OCI-LY7 (cell line): ENCODE measurements at regions not wholly inside any gene's neighbourhood (a gene's known extent, or its start where the extent isn't known, plus 50 kb on each side); places are given as distances from the start of the nearest gene placed in this dataset.

Experiments
- BruUV-seq: library from RNA; stranded (reverse); fragments of 400-500 nt; replicated peaks from 2 replicates; lab custom pipeline; 2021; lab: Mats Ljungman, UMichigan
- CTCF ChIA-PET: fragments of 300-600 bp; sonication (Branson Sonifier 250); formaldehyde crosslinking; loops from one replicate; lab custom pipeline; 2022; ENCODE audit warnings: antibody characterized with exemption; ENCODE audit not compliant: unreplicated experiment; lab: Charles Lee
- POLR2A ChIA-PET: fragments of 300-600 bp; sonication (Branson Sonifier 250); formaldehyde crosslinking; loops from one replicate; lab custom pipeline; 2022; ENCODE audit warnings: antibody characterized with exemption; lab: Charles Lee
- DNase-seq: peaks from one replicate; pipeline ENCODE4 v3.0.0-alpha.2; 2015; ENCODE audit warnings: low spot score
- H2AFZ ChIP-seq: fragments of 200-600 bp; sonication (generic), shearing (Covaris generic); 2 replicates; pipeline ENCODE4 v1.6.1; 2014; ENCODE audit warnings: mild to moderate bottlenecking, antibody characterized with exemption, low read length, moderate library complexity
- H3K27ac ChIP-seq: fragments of 200-600 bp; sonication (generic); 2 replicates; pipeline ENCODE4 v1.5.1; 2014; ENCODE audit warnings: mixed run types, low read depth, mild to moderate bottlenecking, moderate library complexity, low read length, inconsistent platforms; ENCODE audit not compliant: poor library complexity, severe bottlenecking
- H3K36me3 ChIP-seq: fragments of 200-600 bp; sonication (generic); 2 replicates; pipeline ENCODE4 v1.6.1; 2014; ENCODE audit warnings: mild to moderate bottlenecking, antibody characterized with exemption, low read length, moderate library complexity, mixed read lengths; ENCODE audit not compliant: insufficient read depth
- H3K4me1 ChIP-seq: fragments of 200-600 bp; sonication (generic); 2 replicates; pipeline ENCODE4 v1.5.1; 2014; ENCODE audit warnings: mild to moderate bottlenecking, low read length; ENCODE audit not compliant: insufficient read depth, poor library complexity, severe bottlenecking
- H3K4me2 ChIP-seq: fragments of 200-600 bp; sonication (generic); 2 replicates; pipeline ENCODE4 v1.6.1; 2014; ENCODE audit warnings: mild to moderate bottlenecking, low read length
- H3K4me3 ChIP-seq: fragments of 200-600 bp; sonication (generic); 2 replicates; pipeline ENCODE4 v1.5.1; 2014; ENCODE audit warnings: mild to moderate bottlenecking, low read depth, low read length; ENCODE audit not compliant: poor library complexity, severe bottlenecking
- H3K79me2 ChIP-seq: fragments of 200-600 bp; sonication (generic); 2 replicates; pipeline ENCODE4 v1.6.1; 2016; ENCODE audit warnings: low read depth, mild to moderate bottlenecking, low read length, moderate library complexity, mixed read lengths; ENCODE audit not compliant: insufficient read depth
- H3K9me2 ChIP-seq: fragments of 200-600 bp; sonication (generic); 2 replicates; pipeline ENCODE4 v1.6.1; 2016; ENCODE audit warnings: mild to moderate bottlenecking, low read length, mixed read lengths; ENCODE audit not compliant: insufficient read depth
- H3K9me3 ChIP-seq: fragments of 200-600 bp; sonication (generic); 2 replicates; pipeline ENCODE4 v1.6.1; 2014; ENCODE audit warnings: mild to moderate bottlenecking, mixed run types, low read length, mixed read lengths
- H4K20me1 ChIP-seq: fragments of 200-600 bp; sonication (generic); 2 replicates; pipeline ENCODE4 v1.6.1; 2014; ENCODE audit warnings: mild to moderate bottlenecking, antibody characterized with exemption, low read length, moderate library complexity, mixed read lengths; ENCODE audit not compliant: insufficient read depth
- EZH2phosphoT487 ChIP-seq: fragments of 200-600 bp; sonication (generic); IDR thresholded peaks from 2 replicates; pipeline ENCODE4 v1.6.1; 2018; ENCODE audit warnings: low read depth, borderline replicate concordance, mild to moderate bottlenecking, mixed run types, antibody characterized with exemption, low read length, moderate library complexity, mixed read lengths
- intact Hi-C: fragments of 100-400 bp; cut with micrococcal nuclease; formaldehyde crosslinking; loops from one replicate; pipeline ENCODE4 v1.10.0; 2022; ENCODE audit not compliant: unreplicated experiment
- TF ChIP-seq, protein P1 (sequence below): fragments of 200-600 bp; sonication (generic); conservative IDR thresholded peaks from 2 replicates; pipeline ENCODE4 v1.5.1; 2014; ENCODE audit warnings: mild to moderate bottlenecking, antibody characterized with exemption, low read length, moderate library complexity, mixed read lengths

GRCh38 chr3:167184511-167184910 is 195.6 kb downstream of the ZBBX start:
- CTCF ChIA-PET = no interaction called here
- H2AFZ ChIP-seq = no peak overlapping the region
- BruUV-seq = no TSS peak
- no peak overlapping the region for H3K27ac ChIP-seq
- TF ChIP-seq, protein P1, sequence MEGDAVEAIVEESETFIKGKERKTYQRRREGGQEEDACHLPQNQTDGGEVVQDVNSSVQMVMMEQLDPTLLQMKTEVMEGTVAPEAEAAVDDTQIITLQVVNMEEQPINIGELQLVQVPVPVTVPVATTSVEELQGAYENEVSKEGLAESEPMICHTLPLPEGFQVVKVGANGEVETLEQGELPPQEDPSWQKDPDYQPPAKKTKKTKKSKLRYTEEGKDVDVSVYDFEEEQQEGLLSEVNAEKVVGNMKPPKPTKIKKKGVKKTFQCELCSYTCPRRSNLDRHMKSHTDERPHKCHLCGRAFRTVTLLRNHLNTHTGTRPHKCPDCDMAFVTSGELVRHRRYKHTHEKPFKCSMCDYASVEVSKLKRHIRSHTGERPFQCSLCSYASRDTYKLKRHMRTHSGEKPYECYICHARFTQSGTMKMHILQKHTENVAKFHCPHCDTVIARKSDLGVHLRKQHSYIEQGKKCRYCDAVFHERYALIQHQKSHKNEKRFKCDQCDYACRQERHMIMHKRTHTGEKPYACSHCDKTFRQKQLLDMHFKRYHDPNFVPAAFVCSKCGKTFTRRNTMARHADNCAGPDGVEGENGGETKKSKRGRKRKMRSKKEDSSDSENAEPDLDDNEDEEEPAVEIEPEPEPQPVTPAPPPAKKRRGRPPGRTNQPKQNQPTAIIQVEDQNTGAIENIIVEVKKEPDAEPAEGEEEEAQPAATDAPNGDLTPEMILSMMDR = no peak
- no peak for TF ChIP-seq EZH2phosphoT487
- H3K9me2 ChIP-seq = no peaks in the 10 kb centered on the region
- H4K20me1 ChIP-seq = no peaks in the 10 kb centered on the region
- no peaks in the 10 kb centered on the region for H3K79me2 ChIP-seq
- no peak overlapping the region for H3K4me2 ChIP-seq
- POLR2A ChIA-PET = interaction anchor here (1.4 kb wide), 1 partner anchor 11 kb away, joined by 3 read pairs; no protein-coding TSS in a partner anchor
- no peak overlapping the region for H3K4me3 ChIP-seq
- H3K9me3 ChIP-seq = no peaks in the 10 kb centered on the region
- H3K36me3 ChIP-seq = no peaks in the 10 kb centered on the region
- DNase-seq = no peak
- intact Hi-C loops = no loop called here
- no peaks in the 10 kb centered on the region for H3K4me1 ChIP-seq

- BruUV-seq = no TSS peak
- no peak for DNase-seq
- no peaks in the 10 kb centered on the region for H3K36me3 ChIP-seq
- no peak overlapping the region for H3K4me3 ChIP-seq
- no peak overlapping the region for H2AFZ ChIP-seq
- intact Hi-C loops = no loop called here
- H3K79me2 ChIP-seq = no peaks in the 10 kb centered on the region
- H3K9me2 ChIP-seq = no peaks in the 10 kb centered on the region
- H3K27ac ChIP-seq = no peak overlapping the region
- no peaks in the 10 kb centered on the region for H3K9me3 ChIP-seq
- CTCF ChIA-PET = no interaction called here
- no peaks in the 10 kb centered on the region for H4K20me1 ChIP-seq
- H3K4me1 ChIP-seq = no peaks in the 10 kb centered on the region
- POLR2A ChIA-PET = no interaction called here
- no peak for TF ChIP-seq EZH2phosphoT487
- TF ChIP-seq, protein P1 = no peak
- no peak overlapping the region for H3K4me2 ChIP-seq
These were observed 207.7 kb downstream of the ZBBX start for GRCh38 chr3:167172377-167172776.

DNA sequence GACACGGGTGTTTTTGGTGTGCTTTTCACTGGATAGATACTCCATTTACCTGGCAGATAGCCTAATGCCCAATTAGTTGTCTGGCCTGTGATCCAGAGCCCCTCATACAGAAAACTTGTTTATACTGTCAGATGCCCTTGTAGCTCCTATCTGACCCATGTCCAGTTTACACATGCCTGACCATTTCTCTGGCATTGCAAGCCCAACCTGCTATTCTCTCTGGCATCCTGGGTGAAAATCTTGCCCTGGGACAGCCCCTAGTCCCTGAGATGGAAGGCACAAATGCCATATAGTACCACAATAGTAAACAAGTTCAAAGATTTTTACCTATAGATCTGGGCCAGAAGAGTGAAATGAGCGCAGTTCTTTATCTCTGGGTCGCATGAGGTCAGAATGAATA is 212.6 kb downstream of the ZBBX start:
- no peak for TF ChIP-seq EZH2phosphoT487
- TF ChIP-seq, protein P1 = no peak
- POLR2A ChIA-PET = interaction anchor here (0.6 kb wide), 1 partner anchor 147 kb away, joined by 3 read pairs; no protein-coding TSS in a partner anchor
- Histone ChIP-seq H3K4me3 (no peak overlapping the region), H3K27ac (no peak overlapping the region), H4K20me1 (no peaks in the 10 kb centered on the region; the same call in 1 of the 2 replicates), H3K9me3 (no peaks in the 10 kb centered on the region), H3K79me2 (no peaks in the 10 kb centered on the region), H2AFZ (no peak overlapping the region), H3K4me1 (no peaks in the 10 kb centered on the region), H3K9me2 (no peaks in the 10 kb centered on the region), H3K4me2 (no peak overlapping the region), H3K36me3 (no peaks in the 10 kb centered on the region)
- intact Hi-C loops = no loop called here
- CTCF ChIA-PET = no interaction called here
- DNase-seq = no peak
- BruUV-seq = no TSS peak
